ELF-1 (cell line): ENCODE measurements at regions not wholly inside any gene's neighbourhood (a gene's known extent, or its start where the extent isn't known, plus 50 kb on each side); places are given as distances from the start of the nearest gene placed in this dataset.
"Not testable (repeated sequence)": the region's sequence is repeated elsewhere in the genome, so short reads cannot be mapped to it uniquely, and the experiment has no call there.

Experiments
- DNase-seq: peaks from one replicate; pipeline ENCODE4 v3.0.0-alpha.2; 2016; ENCODE audit warnings: low read depth, low spot score

GRCh38 chr12:75807494-75807893 lies 224.1 kb downstream of the PHLDA1 start:
- DNase-seq, result no peak

DNA sequence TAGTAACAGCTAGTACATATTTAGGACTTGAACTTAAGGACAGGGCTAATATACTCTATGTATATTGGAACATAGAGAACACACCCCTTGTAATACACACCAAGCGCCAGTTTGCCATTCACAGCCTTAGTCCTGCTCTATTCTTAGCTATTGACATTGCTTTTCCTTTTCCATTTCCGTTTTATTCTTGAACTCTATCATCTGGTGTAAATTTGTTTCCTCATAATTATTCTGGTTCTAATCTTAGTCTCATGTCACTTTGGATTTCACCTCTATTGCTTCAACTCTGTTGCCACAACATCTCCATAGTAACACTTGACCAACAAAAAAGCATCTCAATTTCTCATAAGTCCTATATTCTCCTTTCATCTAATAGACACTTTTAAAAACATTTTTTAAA lies 225.7 kb downstream of the PHLDA1 start:
- DNase-seq, result no peak

GRCh38 chr12:75805320-75805719 lies 226.3 kb downstream of the PHLDA1 start:
- DNase-seq, result no peak

- no peak for DNase-seq
Observed at GRCh38 chr12:75798136-75798926, 233.2 kb downstream of the PHLDA1 start.

DNA sequence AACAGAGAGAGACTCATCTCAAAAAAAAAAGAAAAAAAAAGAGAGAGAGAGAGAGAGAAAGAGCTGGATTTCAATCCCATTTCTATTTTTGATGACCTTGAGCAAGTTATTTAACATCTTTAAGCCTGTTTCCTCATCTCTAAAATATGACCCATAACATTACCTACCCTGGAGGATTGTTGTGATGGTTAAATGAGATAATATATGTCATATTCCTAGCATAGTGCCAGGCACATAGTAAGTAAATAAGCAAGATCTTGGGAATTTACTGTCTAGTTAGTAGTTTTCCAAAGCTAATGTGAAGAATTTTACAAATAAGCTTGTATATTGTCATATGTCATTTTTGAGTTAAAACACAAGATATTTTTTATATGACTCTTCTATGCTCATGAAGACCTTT lies 236.5 kb downstream of the PHLDA1 start:
- DNase-seq, result no peak

- no peak for DNase-seq
Observed at GRCh38 chr12:75792687-75793086, 238.9 kb downstream of the PHLDA1 start.

- no peak for DNase-seq
Observed at GRCh38 chr12:75790219-75790618, 241.4 kb downstream of the PHLDA1 start.

GRCh38 chr12:75787146-75787545 lies 244.4 kb downstream of the PHLDA1 start:
- DNase-seq, result not testable (repeated sequence)

GRCh38 chr12:75786070-75786469 lies 245.5 kb downstream of the PHLDA1 start:
- DNase-seq, result no peak

DNA sequence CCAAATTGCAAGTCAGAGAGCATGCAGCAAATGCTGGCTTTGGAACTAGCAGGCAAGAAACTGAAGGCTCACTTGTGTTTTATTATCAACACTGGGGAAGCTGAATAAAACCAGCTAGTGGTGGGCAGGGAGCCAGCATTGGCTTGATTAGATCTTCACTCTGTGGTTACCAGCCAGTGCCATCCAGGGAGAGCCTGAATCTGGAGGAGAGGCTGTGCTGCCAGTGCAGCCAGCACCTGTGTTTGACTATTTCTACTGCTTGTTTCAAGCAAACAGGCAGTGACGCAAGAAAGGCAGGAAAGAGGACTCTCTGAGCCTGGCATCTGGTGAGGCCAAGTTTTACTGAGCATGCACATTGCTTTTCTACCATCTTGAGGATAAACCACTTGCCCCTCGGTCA lies 247.0 kb downstream of the PHLDA1 start:
- no peak for DNase-seq

DNA sequence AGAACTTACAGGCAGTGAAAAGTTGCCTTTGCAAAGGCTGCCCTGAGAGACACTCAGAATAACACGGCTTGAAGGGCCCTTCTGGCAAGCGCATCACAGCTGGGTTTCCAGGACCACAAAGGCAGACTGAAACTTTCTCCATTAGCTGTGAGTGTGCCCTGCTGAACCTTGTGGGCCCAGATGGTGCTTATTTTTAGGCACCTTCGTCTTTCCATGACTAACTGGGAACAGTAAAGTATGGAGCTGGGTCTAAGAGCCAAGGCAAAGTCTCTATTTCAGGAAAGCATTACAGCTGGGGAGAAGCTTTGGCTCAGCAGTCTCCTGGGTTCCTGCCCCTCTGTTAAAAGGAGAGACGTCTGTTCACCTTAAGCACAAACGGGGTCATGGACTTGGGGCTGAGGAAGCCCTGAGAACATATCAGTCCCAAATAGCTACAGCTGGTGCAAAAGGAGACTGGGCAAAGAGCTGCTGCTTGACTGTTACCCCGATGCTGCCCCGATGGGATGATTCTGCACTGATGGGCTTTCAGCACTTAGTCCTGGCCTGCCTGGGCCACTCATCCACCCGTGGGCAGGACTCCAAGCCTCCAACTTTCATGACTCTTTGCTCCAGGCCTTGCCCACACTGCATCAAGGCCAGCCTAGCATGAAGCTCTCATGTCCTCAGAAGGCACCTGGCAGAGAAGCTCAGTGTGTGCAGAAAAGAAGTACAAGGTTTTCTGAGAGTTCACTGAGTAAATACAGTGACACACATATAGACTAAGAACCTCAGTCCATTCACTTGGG lies 248.3 kb downstream of the PHLDA1 start:
- DNase-seq, result no peak

- no peak for DNase-seq
Observed at GRCh38 chr12:75782069-75782581, 249.5 kb downstream of the PHLDA1 start.

DNA sequence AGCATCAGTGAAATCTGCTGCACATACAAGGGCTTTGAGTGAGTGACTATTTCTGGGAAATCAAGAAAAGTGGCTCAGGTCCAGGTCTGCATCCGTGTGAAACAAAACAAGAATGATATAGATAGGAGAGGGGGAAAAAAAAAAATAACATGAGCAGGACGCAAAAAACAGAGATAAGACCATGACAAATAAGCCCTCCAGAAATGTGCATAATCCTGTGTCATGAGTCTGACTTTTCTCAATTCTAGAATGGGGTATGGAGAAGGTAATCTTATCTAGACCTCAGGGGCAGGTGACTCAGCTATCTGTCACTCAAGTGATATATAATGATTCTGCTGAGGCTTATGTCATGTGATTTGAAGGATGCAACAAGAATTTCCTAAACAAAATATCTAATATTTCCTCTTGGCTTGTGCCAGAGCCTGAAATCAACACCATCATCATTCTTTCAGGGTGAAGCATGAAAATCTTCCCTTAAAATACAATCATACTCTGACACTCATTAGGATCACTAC lies 250.0 kb downstream of the PHLDA1 start:
- no peak for DNase-seq

DNA sequence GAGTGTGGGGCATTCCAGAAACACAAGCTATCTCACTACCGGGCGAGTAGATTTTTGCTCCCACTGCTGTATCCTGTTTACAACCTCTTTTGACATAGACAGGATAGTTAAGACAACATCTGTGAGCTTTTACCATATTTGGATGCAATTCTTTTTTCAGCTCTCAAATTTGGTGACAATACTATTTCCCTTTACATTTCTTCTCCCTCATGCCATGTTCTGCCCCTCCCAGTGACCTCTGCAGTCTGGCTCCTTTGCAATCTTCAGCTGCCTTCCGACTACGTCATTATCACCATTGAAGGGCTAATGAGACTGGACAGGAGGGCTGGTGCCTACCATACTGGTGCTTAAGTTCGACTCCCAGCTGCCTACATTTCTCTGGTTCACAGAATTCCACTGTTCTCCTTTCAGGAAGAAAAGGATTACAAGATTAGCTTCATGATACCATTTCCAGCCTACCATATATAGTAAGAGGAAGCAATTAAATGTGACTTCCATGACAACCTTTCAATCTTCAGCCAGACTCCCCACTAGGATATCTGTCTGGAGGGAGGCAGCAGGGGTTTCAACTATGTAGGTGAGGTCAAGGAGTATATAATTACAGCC lies 251.6 kb downstream of the PHLDA1 start:
- DNase-seq, result peak; percentile 42

- DNase-seq, result no peak
Observed at GRCh38 chr12:75774261-75775052, 257.1 kb downstream of the PHLDA1 start.

DNA sequence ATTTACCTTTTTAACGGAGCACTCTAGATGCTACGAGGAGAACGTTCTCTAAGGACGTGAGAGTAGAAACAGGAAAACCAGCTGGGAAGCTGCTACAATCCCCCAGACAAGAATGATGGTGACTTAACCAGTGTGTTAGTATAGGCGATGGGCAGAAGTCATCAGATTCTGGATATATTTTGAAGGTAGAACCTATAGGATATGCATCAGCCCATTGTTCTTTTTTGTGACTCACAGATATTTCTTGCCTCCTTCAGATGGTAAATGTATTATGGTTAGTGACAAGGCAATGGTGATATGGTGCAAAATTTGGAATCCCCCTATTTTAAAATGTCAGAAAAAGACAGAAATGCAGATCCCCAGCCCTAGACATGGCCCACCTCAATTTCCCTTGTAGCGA lies 258.2 kb downstream of the PHLDA1 start:
- DNase-seq, result no peak

- DNase-seq, result no peak
Observed at GRCh38 chr12:75771023-75771422, 259.6 kb upstream of the KRR1 start.

DNA sequence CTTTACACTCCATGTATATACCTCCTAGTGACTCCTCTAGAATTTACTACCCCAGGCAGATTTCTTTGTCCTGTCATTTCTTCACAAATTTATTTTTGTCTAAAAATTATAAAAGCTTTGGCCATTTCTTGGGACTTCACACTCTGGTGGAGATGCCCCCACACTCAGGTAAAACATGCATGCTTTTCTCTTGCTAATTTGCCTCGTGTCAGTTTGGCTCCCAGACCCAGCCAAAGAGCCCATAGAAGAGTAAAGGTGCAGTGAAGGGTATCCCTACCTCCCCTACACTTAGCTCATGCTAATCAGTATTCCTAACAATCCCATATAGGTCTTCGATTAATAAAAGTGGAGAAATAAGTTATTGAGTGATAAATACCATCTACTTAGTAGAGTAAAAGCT lies 256.5 kb upstream of the KRR1 start:
- no peak for DNase-seq

GRCh38 chr12:75766263-75767160 lies 255.1 kb upstream of the KRR1 start:
- no peak for DNase-seq
